ENCODE measurements at regions not wholly inside any gene's neighbourhood (a gene's known extent, or its start where the extent isn't known, plus 50 kb on each side); places are given as distances from the start of the nearest gene placed in this dataset.
"Not testable (repeated sequence)": the region's sequence is repeated elsewhere in the genome, so short reads cannot be mapped to it uniquely, and the experiment has no call there.

- DNase-seq, result no peak
Observed at GRCh38 chr6:69466979-69467570, 329.7 kb downstream of the LMBRD1 start.

GRCh38 chr6:69465866-69466265 lies 330.9 kb downstream of the LMBRD1 start:
- no peak for DNase-seq

- DNase-seq, result no peak
Observed at GRCh38 chr6:69456086-69456485, 340.7 kb downstream of the LMBRD1 start.

- DNase-seq, result not testable (repeated sequence)
Observed at GRCh38 chr6:69454619-69455018, 342.2 kb downstream of the LMBRD1 start.

GRCh38 chr6:69450493-69450892 lies 346.3 kb downstream of the LMBRD1 start:
- not testable (repeated sequence) for DNase-seq

GRCh38 chr6:69449887-69450286 lies 346.9 kb downstream of the LMBRD1 start:
- no peak for DNase-seq
